Liver (tissue), 8 donors: ENCODE measurements at regions not wholly inside any gene's neighbourhood (a gene's known extent, or its start where the extent isn't known, plus 50 kb on each side); places are given as distances from the start of the nearest gene placed in this dataset.

ENCODE experiments used
- DNase-seq: peaks from one replicate; pipeline ENCODE4 v3.0.0-alpha.2; 2017; ENCODE audit warnings: low spot score
- H3K27ac ChIP-seq, 2 donors: one replicate each; pipeline ENCODE4 v1.7.0; 2013; ENCODE audit warnings: inconsistent platforms in 2 of 2, low read length in 2 of 2, control low read depth in 1 of 2, low read depth in 1 of 2, mild to moderate bottlenecking in 1 of 2
- H3K27me3 ChIP-seq, 4 donors: one replicate each; pipeline versions ENCODE4 v1.6.1 to v1.7.0; 2013; ENCODE audit warnings: low read length in 3 of 4, inconsistent platforms in 1 of 4, mild to moderate bottlenecking in 1 of 4, moderate library complexity in 1 of 4; ENCODE audit not compliant: control insufficient read depth in 4 of 4, insufficient read depth in 4 of 4
- H3K36me3 ChIP-seq, 4 donors: one replicate each; pipeline versions ENCODE4 v1.6.1 to v1.7.0; 2013; ENCODE audit warnings: low read length in 3 of 4, mild to moderate bottlenecking in 3 of 4, low read depth in 1 of 4, moderate library complexity in 1 of 4; ENCODE audit not compliant: control insufficient read depth in 4 of 4, insufficient read depth in 3 of 4
- H3K4me1 ChIP-seq, 4 donors: one replicate each; pipeline versions ENCODE4 v1.6.1 to v1.7.0; 2013; ENCODE audit warnings: low read length in 3 of 4, mild to moderate bottlenecking in 3 of 4, moderate library complexity in 1 of 4; ENCODE audit not compliant: control insufficient read depth in 4 of 4, insufficient read depth in 4 of 4
- H3K4me3 ChIP-seq, 3 donors: one replicate each; pipeline versions ENCODE4 v1.6.1 to v1.7.0; 2013; ENCODE audit warnings: low read length in 3 of 3, control low read depth in 1 of 3, low read depth in 1 of 3, mild to moderate bottlenecking in 1 of 3
- H3K9ac ChIP-seq, 2 donors: one replicate each; pipeline ENCODE4 v1.7.0; 2013; ENCODE audit warnings: low read length in 2 of 2, mild to moderate bottlenecking in 2 of 2, moderate library complexity in 2 of 2, control low read depth in 1 of 2, low read depth in 1 of 2
- H3K9me3 ChIP-seq, 4 donors: one replicate each; pipeline versions ENCODE4 v1.6.1 to v1.7.0; 2013; ENCODE audit warnings: low read length in 3 of 4; ENCODE audit not compliant: control insufficient read depth in 4 of 4
- EGR1 ChIP-seq, 2 donors: IDR thresholded peaks; 2 replicates each; pipeline ENCODE4 v1.6.1; 2016 to 2018; ENCODE audit warnings: antibody characterized with exemption in 2 of 2, low read depth in 2 of 2
- FOXA1 ChIP-seq: IDR thresholded peaks from 2 replicates; pipeline ENCODE4 v1.6.1; 2016; ENCODE audit warnings: antibody characterized with exemption
- FOXA2 ChIP-seq: IDR thresholded peaks from 2 replicates; pipeline ENCODE4 v1.6.1; 2016; ENCODE audit warnings: antibody characterized with exemption
- GABPA ChIP-seq, 2 donors: IDR thresholded peaks in 1 of 2; conservative IDR thresholded peaks in 1 of 2; 2 replicates each; pipeline ENCODE4 v1.6.1; 2016; ENCODE audit warnings: antibody characterized with exemption in 2 of 2, mild to moderate bottlenecking in 1 of 2, moderate library complexity in 1 of 2
- HNF4A ChIP-seq, 2 donors: conservative IDR thresholded peaks; 2 replicates each; pipeline ENCODE4 v1.6.1; 2016; ENCODE audit warnings: antibody characterized with exemption in 2 of 2, mild to moderate bottlenecking in 2 of 2
- HNF4G ChIP-seq: IDR thresholded peaks from 2 replicates; pipeline ENCODE4 v1.6.1; 2016; ENCODE audit warnings: antibody characterized with exemption
- JUND ChIP-seq, 2 donors: IDR thresholded peaks; 2 replicates each; pipeline ENCODE4 v1.6.1; 2016; ENCODE audit warnings: antibody characterized with exemption in 2 of 2
- NR2F2 ChIP-seq: IDR thresholded peaks from 2 replicates; pipeline ENCODE4 v1.6.1; 2016; ENCODE audit warnings: antibody characterized with exemption
- RAD21 ChIP-seq, 2 donors: IDR thresholded peaks; 2 replicates each; pipeline ENCODE4 v1.6.1; 2016; ENCODE audit warnings: antibody characterized with exemption in 2 of 2, mild to moderate bottlenecking in 2 of 2
- RXRA ChIP-seq, 2 donors: IDR thresholded peaks; 2 replicates each; pipeline ENCODE4 v1.6.1; 2017 to 2018; ENCODE audit warnings: antibody characterized with exemption in 2 of 2, mild to moderate bottlenecking in 1 of 2
- SP1 ChIP-seq: IDR thresholded peaks from 2 replicates; pipeline ENCODE4 v1.6.1; 2018; ENCODE audit warnings: antibody characterized with exemption, mild to moderate bottlenecking
- TAF1 ChIP-seq: conservative IDR thresholded peaks from 2 replicates; pipeline ENCODE4 v1.6.1; 2016; ENCODE audit warnings: antibody characterized with exemption, mild to moderate bottlenecking
- YY1 ChIP-seq: IDR thresholded peaks from 2 replicates; pipeline ENCODE4 v1.6.1; 2016; ENCODE audit warnings: antibody characterized with exemption, mild to moderate bottlenecking
- ZBTB33 ChIP-seq: IDR thresholded peaks from 2 replicates; pipeline ENCODE4 v1.6.1; 2016; ENCODE audit warnings: antibody characterized with exemption
- WGBS: extraction: QIAGEN DNeasy Blood & Tissue Kit; methylation state at CpG from one replicate; pipeline ENCODE4 v1.1.7; 2013; 5-methylcytosine and 5-hydroxymethylcytosine counted together
- TF ChIP-seq, protein P1 (sequence below): IDR thresholded peaks from 2 replicates; pipeline ENCODE4 v1.6.1; 2016; ENCODE audit warnings: antibody characterized with exemption, mild to moderate bottlenecking
- TF ChIP-seq, protein P2 (sequence below): IDR thresholded peaks from 2 replicates; pipeline ENCODE4 v1.6.1; 2016; ENCODE audit warnings: antibody characterized with exemption
- TF ChIP-seq, protein P3 (sequence below): IDR thresholded peaks from 2 replicates; pipeline ENCODE4 v1.6.1; 2016; ENCODE audit warnings: antibody characterized with exemption
- TF ChIP-seq, protein P4 (sequence below): fragments of 150-350 bp; IDR thresholded peaks from 2 replicates; pipeline ENCODE4 v1.5.1; 2017; ENCODE audit warnings: improper control_type of control experiment, low read depth, low read length; ENCODE audit not compliant: missing input control
- donor health status: healthy.
- donor health status: healthy.
- donor health status: healthy.
- donor health status: healthy.
- donor health status: healthy.

- WGBS: 61% methylated on average over 2 of the region's 2 CpGs
- no peaks in the 10 kb centered on the region for H3K9me3 ChIP-seq
- no peak overlapping the region for H3K9ac ChIP-seq
- no peaks in the 10 kb centered on the region for H3K4me1 ChIP-seq
- DNase-seq: no peak
- no peak for TF ChIP-seq JUND (IDR thresholded peaks at IDR 0.05)
- TF ChIP-seq FOXA1: no peak
- TF ChIP-seq GABPA (IDR thresholded peaks at IDR 0.05 in 1 of 2, conservative IDR thresholded peaks at IDR 0.05 in 1 of 2): no peak
- no peak for TF ChIP-seq RAD21 (IDR thresholded peaks at IDR 0.05)
- TF ChIP-seq EGR1 (IDR thresholded peaks at IDR 0.05; ENCODE audit: low read depth in 2 of 2): no peak
- no peak for TF ChIP-seq SP1
- no peak for TF ChIP-seq HNF4G
- TF ChIP-seq TAF1: no peak
- no peak for TF ChIP-seq HNF4A (conservative IDR thresholded peaks at IDR 0.05)
- TF ChIP-seq NR2F2: no peak
- TF ChIP-seq ZBTB33: no peak
- no peaks in the 10 kb centered on the region for H3K27me3 ChIP-seq
- H3K4me3 ChIP-seq: no peak overlapping the region
- no peaks in the 10 kb centered on the region for H3K36me3 ChIP-seq
- H3K27ac ChIP-seq: no peak overlapping the region
Observed at GRCh38 chr1:98316286-98316905, 345.1 kb upstream of the SNX7 start.

DNA sequence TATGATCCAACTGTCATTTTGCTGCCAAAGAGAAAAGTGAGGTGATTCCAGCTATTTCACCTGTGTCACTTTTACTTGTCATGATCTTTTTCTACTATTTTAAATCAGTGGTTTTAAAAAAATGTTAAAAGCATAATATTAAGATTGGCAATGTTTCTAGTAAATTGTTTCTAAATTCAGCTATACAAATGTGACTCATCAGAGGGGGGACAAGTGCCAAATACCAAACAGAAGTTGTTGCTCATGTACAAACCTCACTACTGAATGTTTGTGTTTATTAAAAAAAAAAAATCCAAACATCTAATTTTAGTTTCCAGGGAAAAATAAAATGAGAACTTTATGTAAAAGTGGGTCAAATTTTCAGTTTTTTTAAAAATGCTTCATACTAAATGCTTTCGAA lies 346.2 kb upstream of the SNX7 start:
- Histone ChIP-seq H3K4me1 (no peaks in the 10 kb centered on the region), H3K4me3 (no peak overlapping the region), H3K36me3 (no peaks in the 10 kb centered on the region), H3K27me3 (no peaks in the 10 kb centered on the region), H3K9ac (no peak overlapping the region), H3K9me3 (no peaks in the 10 kb centered on the region), H3K27ac (no peak overlapping the region)
- 79% methylated on average over 1 of the region's 1 CpG for WGBS
- TF ChIP-seq, protein P1, sequence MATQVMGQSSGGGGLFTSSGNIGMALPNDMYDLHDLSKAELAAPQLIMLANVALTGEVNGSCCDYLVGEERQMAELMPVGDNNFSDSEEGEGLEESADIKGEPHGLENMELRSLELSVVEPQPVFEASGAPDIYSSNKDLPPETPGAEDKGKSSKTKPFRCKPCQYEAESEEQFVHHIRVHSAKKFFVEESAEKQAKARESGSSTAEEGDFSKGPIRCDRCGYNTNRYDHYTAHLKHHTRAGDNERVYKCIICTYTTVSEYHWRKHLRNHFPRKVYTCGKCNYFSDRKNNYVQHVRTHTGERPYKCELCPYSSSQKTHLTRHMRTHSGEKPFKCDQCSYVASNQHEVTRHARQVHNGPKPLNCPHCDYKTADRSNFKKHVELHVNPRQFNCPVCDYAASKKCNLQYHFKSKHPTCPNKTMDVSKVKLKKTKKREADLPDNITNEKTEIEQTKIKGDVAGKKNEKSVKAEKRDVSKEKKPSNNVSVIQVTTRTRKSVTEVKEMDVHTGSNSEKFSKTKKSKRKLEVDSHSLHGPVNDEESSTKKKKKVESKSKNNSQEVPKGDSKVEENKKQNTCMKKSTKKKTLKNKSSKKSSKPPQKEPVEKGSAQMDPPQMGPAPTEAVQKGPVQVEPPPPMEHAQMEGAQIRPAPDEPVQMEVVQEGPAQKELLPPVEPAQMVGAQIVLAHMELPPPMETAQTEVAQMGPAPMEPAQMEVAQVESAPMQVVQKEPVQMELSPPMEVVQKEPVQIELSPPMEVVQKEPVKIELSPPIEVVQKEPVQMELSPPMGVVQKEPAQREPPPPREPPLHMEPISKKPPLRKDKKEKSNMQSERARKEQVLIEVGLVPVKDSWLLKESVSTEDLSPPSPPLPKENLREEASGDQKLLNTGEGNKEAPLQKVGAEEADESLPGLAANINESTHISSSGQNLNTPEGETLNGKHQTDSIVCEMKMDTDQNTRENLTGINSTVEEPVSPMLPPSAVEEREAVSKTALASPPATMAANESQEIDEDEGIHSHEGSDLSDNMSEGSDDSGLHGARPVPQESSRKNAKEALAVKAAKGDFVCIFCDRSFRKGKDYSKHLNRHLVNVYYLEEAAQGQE: no peak
- TF ChIP-seq RAD21 (IDR thresholded peaks at IDR 0.05): no peak
- DNase-seq: no peak

DNA sequence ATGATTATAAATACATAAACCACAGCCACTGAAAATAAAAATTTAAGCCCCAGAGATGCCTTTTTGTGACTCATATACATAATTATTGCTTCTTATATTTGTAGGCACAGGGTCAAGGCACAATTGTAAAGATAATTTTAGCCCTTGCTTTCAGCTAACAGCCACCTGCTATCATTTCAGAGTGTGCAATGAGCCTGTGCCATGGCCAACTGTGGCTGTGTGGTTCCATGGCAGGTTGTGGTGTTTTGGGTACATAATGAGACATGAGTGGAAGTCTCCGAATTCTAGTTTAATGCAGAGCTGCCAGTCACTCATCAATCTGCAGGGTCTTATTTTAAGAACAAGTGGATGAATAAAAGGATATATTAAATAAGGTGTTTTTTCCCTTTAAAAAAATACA lies 346.9 kb upstream of the SNX7 start:
- Histone ChIP-seq H3K27ac (no peak overlapping the region), H3K4me3 (no peak overlapping the region), H3K9ac (no peak overlapping the region), H3K4me1 (no peaks in the 10 kb centered on the region), H3K36me3 (no peaks in the 10 kb centered on the region), H3K9me3 (no peaks in the 10 kb centered on the region), H3K27me3 (no peaks in the 10 kb centered on the region)
- WGBS: 82% methylated on average over 1 of the region's 1 CpG
- TF ChIP-seq TAF1 (no peak), HNF4A (conservative IDR thresholded peaks at IDR 0.05) (no peak), NR2F2 (no peak), EGR1 (IDR thresholded peaks at IDR 0.05; ENCODE audit: low read depth in 2 of 2) (no peak), ZBTB33 (no peak), GABPA (IDR thresholded peaks at IDR 0.05 in 1 of 2, conservative IDR thresholded peaks at IDR 0.05 in 1 of 2) (no peak), HNF4G (no peak), FOXA2 (no peak), RAD21 (IDR thresholded peaks at IDR 0.05) (no peak), RXRA (IDR thresholded peaks at IDR 0.05) (no peak), JUND (IDR thresholded peaks at IDR 0.05) (no peak), YY1 (no peak), FOXA1 (no peak), SP1 (no peak)
- TF ChIP-seq, protein P2, sequence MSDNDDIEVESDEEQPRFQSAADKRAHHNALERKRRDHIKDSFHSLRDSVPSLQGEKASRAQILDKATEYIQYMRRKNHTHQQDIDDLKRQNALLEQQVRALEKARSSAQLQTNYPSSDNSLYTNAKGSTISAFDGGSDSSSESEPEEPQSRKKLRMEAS: no peak
- TF ChIP-seq, protein P3, sequence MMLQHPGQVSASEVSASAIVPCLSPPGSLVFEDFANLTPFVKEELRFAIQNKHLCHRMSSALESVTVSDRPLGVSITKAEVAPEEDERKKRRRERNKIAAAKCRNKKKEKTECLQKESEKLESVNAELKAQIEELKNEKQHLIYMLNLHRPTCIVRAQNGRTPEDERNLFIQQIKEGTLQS: no peak
- TF ChIP-seq, protein P4, sequence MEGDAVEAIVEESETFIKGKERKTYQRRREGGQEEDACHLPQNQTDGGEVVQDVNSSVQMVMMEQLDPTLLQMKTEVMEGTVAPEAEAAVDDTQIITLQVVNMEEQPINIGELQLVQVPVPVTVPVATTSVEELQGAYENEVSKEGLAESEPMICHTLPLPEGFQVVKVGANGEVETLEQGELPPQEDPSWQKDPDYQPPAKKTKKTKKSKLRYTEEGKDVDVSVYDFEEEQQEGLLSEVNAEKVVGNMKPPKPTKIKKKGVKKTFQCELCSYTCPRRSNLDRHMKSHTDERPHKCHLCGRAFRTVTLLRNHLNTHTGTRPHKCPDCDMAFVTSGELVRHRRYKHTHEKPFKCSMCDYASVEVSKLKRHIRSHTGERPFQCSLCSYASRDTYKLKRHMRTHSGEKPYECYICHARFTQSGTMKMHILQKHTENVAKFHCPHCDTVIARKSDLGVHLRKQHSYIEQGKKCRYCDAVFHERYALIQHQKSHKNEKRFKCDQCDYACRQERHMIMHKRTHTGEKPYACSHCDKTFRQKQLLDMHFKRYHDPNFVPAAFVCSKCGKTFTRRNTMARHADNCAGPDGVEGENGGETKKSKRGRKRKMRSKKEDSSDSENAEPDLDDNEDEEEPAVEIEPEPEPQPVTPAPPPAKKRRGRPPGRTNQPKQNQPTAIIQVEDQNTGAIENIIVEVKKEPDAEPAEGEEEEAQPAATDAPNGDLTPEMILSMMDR: no peak
- DNase-seq: no peak
